Lung (tissue), 11 donors: ENCODE measurements at regions not wholly inside any gene's neighbourhood (a gene's known extent, or its start where the extent isn't known, plus 50 kb on each side); places are given as distances from the start of the nearest gene placed in this dataset.
"Not testable (repeated sequence)": the region's sequence is repeated elsewhere in the genome, so short reads cannot be mapped to it uniquely, and the experiment has no call there.

Experiments used
- ATAC-seq: fragments of 200-7000 bp; cut with Tn5 transposase; one replicate; pipeline ENCODE4 v1.9.1; 2020; ENCODE audit warnings: moderate number of reproducible peaks; ENCODE audit not compliant: insufficient read depth, low FRiP score
- DNase-seq, 3 donors: peaks; one replicate each; pipeline ENCODE4 v3.0.0-alpha.2; 2013 to 2017
- H3K27ac ChIP-seq, 2 donors: one replicate each; pipeline ENCODE4 v1.5.1; 2013; ENCODE audit warnings: mild to moderate bottlenecking in 2 of 2, moderate library complexity in 2 of 2, control low read depth in 1 of 2, inconsistent platforms in 1 of 2, low read depth in 1 of 2, low read length in 1 of 2
- H3K27me3 ChIP-seq, 3 donors: one replicate each; pipeline ENCODE4 v1.5.1; 2013; ENCODE audit warnings: low read length in 2 of 3; ENCODE audit not compliant: control insufficient read depth in 3 of 3, insufficient read depth in 3 of 3
- H3K36me3 ChIP-seq, 4 donors: one replicate each; pipeline ENCODE4 v1.5.1; 2013; ENCODE audit warnings: low read length in 4 of 4, mild to moderate bottlenecking in 1 of 4, moderate library complexity in 1 of 4; ENCODE audit not compliant: control insufficient read depth in 4 of 4, insufficient read depth in 4 of 4
- H3K4me1 ChIP-seq, 5 donors: one replicate each; pipeline ENCODE4 v1.5.1; 2013; ENCODE audit warnings: low read length in 5 of 5, mild to moderate bottlenecking in 2 of 5, moderate library complexity in 1 of 5; ENCODE audit not compliant: control insufficient read depth in 5 of 5, insufficient read depth in 5 of 5
- H3K4me3 ChIP-seq: one replicate; pipeline ENCODE4 v1.5.1; 2013; ENCODE audit warnings: mild to moderate bottlenecking, control low read depth, moderate library complexity
- H3K9ac ChIP-seq, 2 donors: one replicate each; pipeline ENCODE4 v1.5.1; 2013; ENCODE audit warnings: low read length in 2 of 2, control low read depth in 1 of 2; ENCODE audit not compliant: insufficient read depth in 1 of 2
- H3K9me3 ChIP-seq, 4 donors: one replicate each; pipeline ENCODE4 v1.5.1; 2013; ENCODE audit warnings: low read length in 3 of 4, mild to moderate bottlenecking in 1 of 4, moderate library complexity in 1 of 4; ENCODE audit not compliant: control insufficient read depth in 4 of 4, insufficient read depth in 3 of 4
- WGBS, 2 donors: extraction: QIAGEN DNeasy Blood & Tissue Kit; methylation state at CpG; one replicate each; pipeline ENCODE4 v1.1.7; 2013; 5-methylcytosine and 5-hydroxymethylcytosine counted together
- TF ChIP-seq, protein P1 (sequence below): IDR thresholded peaks from 2 replicates; pipeline ENCODE4 v1.5.1; 2012; ENCODE audit warnings: mild to moderate bottlenecking; ENCODE audit errors: control extremely low read depth, extremely low read depth
- donor health status: control.
- donor health status: control.
- donor health status: Bipolar disorder and iron deficiency.
- donor health status: healthy.
- donor health status: DM: yes; HTN: yes; CAD: no.

DNA sequence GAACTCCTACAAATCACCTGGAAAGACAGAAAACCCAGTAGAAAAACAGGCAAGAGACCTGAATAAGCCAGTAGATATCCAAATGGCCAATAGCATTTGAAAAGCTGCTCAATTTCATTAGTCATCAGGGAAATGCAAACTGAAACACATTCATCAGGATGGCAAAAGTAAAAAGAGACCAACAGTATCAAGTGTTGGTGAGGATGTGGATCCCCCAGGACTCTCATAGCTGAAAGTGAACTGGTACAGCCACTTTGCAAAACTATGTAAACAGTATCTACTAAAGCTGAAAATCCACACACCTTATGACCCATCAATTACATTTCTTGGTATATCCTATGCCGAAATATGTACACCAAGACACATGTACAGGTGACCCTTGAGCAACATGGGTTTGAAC, 180.4 kb upstream of the IRF2BP2 start:
- not testable (repeated sequence) for H3K4me1 ChIP-seq, H3K27ac ChIP-seq, DNase-seq, H3K36me3 ChIP-seq, H3K4me3 ChIP-seq, H3K9me3 ChIP-seq, H3K9ac ChIP-seq, H3K27me3 ChIP-seq, ATAC-seq
- no CpG with 5 or more reads among the region's 1 CpG for WGBS, 2 donors

DNA sequence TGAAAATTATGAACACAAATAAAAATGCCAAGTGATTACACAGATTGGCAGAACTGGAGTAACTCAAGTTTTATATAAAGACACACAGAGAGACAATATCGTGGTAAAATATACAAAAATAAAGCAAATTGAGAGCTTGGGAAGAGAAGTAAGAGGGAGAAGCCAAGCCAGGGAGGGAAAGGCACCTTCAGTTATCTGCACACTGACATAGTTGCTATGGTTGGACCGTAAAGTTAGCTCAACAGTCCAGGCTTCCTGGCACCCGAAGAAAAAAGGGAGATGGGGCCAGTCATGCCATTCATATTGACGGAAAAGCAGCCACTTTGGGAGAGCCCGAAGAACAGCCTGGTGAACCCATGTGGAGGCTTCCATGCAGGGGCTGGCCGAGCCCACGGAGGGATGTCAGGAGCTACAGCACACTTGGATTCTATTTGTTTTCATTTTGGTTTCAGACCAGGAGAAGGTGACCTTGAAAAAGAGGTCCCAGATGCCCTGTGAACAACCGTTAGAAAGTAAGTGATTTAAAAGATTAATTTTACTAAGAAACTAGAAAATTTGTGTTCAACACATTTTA, 177.1 kb upstream of the IRF2BP2 start:
- H3K27me3 ChIP-seq, ATAC-seq, H3K36me3 ChIP-seq, H3K4me3 ChIP-seq, H3K9me3 ChIP-seq, DNase-seq, H3K9ac ChIP-seq, H3K27ac ChIP-seq, H3K4me1 ChIP-seq: not testable (repeated sequence)
- 85 to 96% methylated on average over 6 to 8 of the region's 8 CpGs for WGBS, 2 donors

DNA sequence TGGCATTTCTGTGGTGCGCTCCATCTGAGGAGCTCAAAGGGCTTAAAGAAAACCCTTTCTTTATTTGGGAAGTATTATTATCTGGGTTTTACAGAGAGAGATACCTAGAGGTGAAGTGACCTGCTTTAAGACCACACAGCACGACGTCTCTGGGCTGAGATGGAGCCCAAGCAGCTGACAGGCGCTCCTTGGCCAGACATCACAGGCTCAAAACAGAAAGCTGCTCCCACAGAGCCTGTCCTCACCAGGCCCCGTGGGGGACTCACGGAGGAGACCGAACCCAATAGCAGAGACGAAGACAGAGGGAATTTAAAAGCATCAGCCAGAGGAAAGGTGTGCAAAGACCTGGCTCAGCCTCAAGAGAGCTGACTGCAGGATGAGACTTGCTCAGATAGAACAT, 175.9 kb upstream of the IRF2BP2 start:
- WGBS, 2 donors, result 93 to 97% methylated on average over 4 to 7 of the region's 8 CpGs
- H3K4me3 ChIP-seq, H3K9ac ChIP-seq, ATAC-seq, H3K4me1 ChIP-seq, DNase-seq, H3K9me3 ChIP-seq, H3K27ac ChIP-seq, H3K36me3 ChIP-seq: not testable (repeated sequence)
- H3K27me3 ChIP-seq, result peaks cover 0 to 10% (median under 1%) of the 10 kb centered on the region in 3 donors

DNA sequence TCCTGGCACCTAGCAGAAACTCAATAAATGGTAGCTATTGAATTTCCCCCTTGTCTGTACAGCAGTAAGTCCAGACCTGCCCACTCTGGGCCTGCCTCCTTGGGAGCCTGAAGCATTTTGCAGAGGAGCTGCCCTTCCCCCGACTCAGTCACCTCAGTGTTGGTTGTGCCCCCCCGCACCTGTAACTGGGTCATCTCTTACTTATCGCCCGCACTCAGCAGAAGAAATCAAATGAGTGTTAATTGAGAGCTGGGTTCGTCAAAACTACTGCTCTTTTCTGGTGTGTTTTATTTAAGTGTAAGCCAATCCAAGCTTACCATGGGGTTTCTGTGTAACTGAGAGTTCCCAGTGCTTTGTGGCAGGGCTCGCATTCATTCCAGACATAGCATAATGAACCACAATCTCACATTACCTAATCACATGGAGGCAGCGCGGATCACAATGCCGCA, 175.5 kb upstream of the IRF2BP2 start:
- WGBS, 2 donors, result 92 to 94% methylated on average over 9 of the region's 9 CpGs
- not testable (repeated sequence) for H3K9me3 ChIP-seq, DNase-seq, H3K4me3 ChIP-seq, H3K36me3 ChIP-seq, ATAC-seq, H3K4me1 ChIP-seq, H3K9ac ChIP-seq, H3K27ac ChIP-seq
- H3K27me3 ChIP-seq, result peaks cover 0 to 14% (median 4%) of the 10 kb centered on the region in 3 donors

DNA sequence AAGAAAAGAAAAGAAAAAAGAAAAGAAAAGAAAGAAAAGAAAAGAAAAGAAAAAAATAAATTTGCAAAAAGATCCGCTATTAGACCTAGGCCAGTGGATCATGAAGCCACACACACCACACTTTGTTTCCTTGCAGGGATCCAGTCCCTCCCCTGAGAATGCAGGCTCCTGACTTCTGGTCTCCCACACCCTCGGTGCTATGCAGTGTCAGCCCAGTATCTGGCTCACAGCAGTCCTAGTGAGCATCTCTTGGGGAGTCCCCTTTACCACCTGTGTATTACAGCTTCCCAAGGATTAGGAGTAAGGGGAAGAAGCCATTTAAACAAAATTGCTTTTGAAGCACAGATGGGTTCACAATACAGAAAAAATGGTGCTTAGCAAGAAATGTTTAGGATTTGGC, 174.1 kb upstream of the IRF2BP2 start:
- not testable (repeated sequence) for H3K36me3 ChIP-seq, ATAC-seq, H3K4me3 ChIP-seq, H3K9ac ChIP-seq, H3K27ac ChIP-seq, H3K4me1 ChIP-seq, H3K9me3 ChIP-seq, DNase-seq
- peaks cover 0 to 15% (median 4%) of the 10 kb centered on the region in 3 donors for H3K27me3 ChIP-seq
- WGBS, 2 donors, result 95 to 98% methylated on average over 2 of the region's 2 CpGs

DNA sequence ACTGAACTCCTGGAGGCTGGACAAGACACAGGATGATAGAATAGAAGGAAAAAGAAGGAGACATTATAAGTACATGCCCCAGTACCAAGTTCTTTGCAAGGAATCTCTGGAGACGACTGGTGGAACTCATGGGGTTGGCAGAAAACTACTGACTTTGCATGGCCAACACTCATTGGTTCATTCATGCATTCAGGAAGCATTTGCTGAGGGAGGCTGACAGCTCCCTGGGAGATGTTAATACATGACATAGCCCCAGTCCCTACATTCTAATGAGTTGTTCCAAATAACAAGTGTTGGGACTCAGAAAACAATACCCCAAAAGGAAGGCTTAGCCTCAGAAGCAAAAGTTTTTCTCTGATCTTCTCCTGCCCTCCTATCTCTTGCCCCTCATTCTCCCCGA, 172.8 kb upstream of the IRF2BP2 start:
- no peak overlapping the region for H3K27ac ChIP-seq
- TF ChIP-seq, protein P1, sequence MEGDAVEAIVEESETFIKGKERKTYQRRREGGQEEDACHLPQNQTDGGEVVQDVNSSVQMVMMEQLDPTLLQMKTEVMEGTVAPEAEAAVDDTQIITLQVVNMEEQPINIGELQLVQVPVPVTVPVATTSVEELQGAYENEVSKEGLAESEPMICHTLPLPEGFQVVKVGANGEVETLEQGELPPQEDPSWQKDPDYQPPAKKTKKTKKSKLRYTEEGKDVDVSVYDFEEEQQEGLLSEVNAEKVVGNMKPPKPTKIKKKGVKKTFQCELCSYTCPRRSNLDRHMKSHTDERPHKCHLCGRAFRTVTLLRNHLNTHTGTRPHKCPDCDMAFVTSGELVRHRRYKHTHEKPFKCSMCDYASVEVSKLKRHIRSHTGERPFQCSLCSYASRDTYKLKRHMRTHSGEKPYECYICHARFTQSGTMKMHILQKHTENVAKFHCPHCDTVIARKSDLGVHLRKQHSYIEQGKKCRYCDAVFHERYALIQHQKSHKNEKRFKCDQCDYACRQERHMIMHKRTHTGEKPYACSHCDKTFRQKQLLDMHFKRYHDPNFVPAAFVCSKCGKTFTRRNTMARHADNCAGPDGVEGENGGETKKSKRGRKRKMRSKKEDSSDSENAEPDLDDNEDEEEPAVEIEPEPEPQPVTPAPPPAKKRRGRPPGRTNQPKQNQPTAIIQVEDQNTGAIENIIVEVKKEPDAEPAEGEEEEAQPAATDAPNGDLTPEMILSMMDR, result no peak
- DNase-seq, result peak in 1 of 3 donors; percentile 0

More for the DNA sequence above, 172.8 kb upstream of the IRF2BP2 start:
- ATAC-seq, result no peak
- Histone ChIP-seq H3K9ac (no peak overlapping the region), H3K27me3 (peaks cover 0 to 18% (median 4%) of the 10 kb centered on the region in 3 donors), H3K4me3 (no peak overlapping the region), H3K4me1 (no peaks in the 10 kb centered on the region), H3K36me3 (no peaks in the 10 kb centered on the region), H3K9me3 (no peaks in the 10 kb centered on the region)
- WGBS, 2 donors, result 66 to 82% methylated on average over 2 of the region's 2 CpGs
